H1 (cell line): ENCODE measurements at regions not wholly inside any gene's neighbourhood (a gene's known extent, or its start where the extent isn't known, plus 50 kb on each side); places are given as distances from the start of the nearest gene placed in this dataset.

Source experiments
- CTCF ChIP-seq, 3 experiments: IDR thresholded peaks; 1 replicate in 2 of 3; 2 replicates in 1 of 3; pipeline versions ENCODE4 v1.5.1 to v1.6.1; 2011; ENCODE audit warnings: low read length in 3 of 3, mild to moderate bottlenecking in 3 of 3, inconsistent platforms in 2 of 3, low read depth in 1 of 3, moderate library complexity in 1 of 3; ENCODE audit not compliant: insufficient read depth in 1 of 3; ENCODE audit errors: control extremely low read depth in 1 of 3
- FOSL1 ChIP-seq: IDR thresholded peaks from 2 replicates; pipeline ENCODE4 v1.6.1; 2011; ENCODE audit warnings: mild to moderate bottlenecking, low read depth, low read length, moderate library complexity; ENCODE audit not compliant: insufficient read depth
- POLR2AphosphoS5 ChIP-seq: IDR thresholded peaks from 2 replicates; pipeline ENCODE4 v1.6.1; 2011; ENCODE audit warnings: low read depth, low read length
- RBBP5 ChIP-seq: IDR thresholded peaks from 2 replicates; pipeline ENCODE4 v1.7.1; 2012; ENCODE audit warnings: low read depth, mild to moderate bottlenecking, inconsistent platforms, low read length, moderate library complexity, borderline replicate concordance

GRCh38 chr2:221342388-221342787 lies 229.7 kb downstream of the EPHA4 start:
- TF ChIP-seq RBBP5 (no peak), POLR2AphosphoS5 (no peak), FOSL1 (no peak), CTCF (IDR thresholded peaks at IDR 0.05; ENCODE audit: control extremely low read depth in 1 of 3, insufficient read depth in 1 of 3, low read depth in 1 of 3, low read length in 3 of 3) (no peak)
